ENCODE measurements at regions not wholly inside any gene's neighbourhood (a gene's known extent, or its start where the extent isn't known, plus 50 kb on each side); places are given as distances from the start of the nearest gene placed in this dataset.

GRCh38 chr13:100725472-100725871 is 50.9 kb upstream of the TMTC4 start:
- Histone ChIP-seq H3K27me3 (ENCODE audit: control insufficient read depth, insufficient read depth, low read length) (no peaks in the 10 kb centered on the region), H3K4me3 (ENCODE audit: insufficient read depth, low read depth, low read length) (no peak overlapping the region), H3K36me3 (replicated peaks; ENCODE audit: control insufficient read depth, insufficient read depth, low read length) (no peaks in the 10 kb centered on the region)
- DNase-seq, result no peak

DNA sequence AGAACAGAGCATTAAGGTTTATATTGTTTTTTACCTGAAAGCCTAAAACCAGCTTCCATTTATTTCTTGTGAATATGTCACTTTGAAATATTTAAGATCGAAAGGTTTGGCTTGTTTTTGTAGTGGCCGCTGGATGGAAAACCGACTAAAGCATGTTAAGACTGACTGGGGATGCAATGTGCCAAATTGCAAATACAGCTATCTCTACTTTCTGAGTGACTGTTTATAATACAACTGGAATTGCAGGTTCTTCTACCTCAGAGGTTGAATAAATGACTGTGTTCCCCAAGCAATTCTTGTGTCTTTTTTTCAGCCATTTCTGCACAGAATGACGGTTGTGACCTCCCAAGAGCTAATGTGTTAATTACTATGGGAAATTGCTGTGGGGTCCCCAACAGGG is 50.0 kb upstream of the TMTC4 start:
- Histone ChIP-seq H3K36me3 (replicated peaks; ENCODE audit: control insufficient read depth, insufficient read depth, low read length) (no peaks in the 10 kb centered on the region), H3K4me3 (ENCODE audit: insufficient read depth, low read depth, low read length) (no peak overlapping the region), H3K27me3 (ENCODE audit: control insufficient read depth, insufficient read depth, low read length) (no peaks in the 10 kb centered on the region)
- DNase-seq, result no peak
